ENCODE measurements at regions not wholly inside any gene's neighbourhood (a gene's known extent, or its start where the extent isn't known, plus 50 kb on each side); places are given as distances from the start of the nearest gene placed in this dataset.

- no peak for TF ChIP-seq CTCF (IDR thresholded peaks at IDR 0.05; ENCODE audit: low read depth, low read length)
Measured at GRCh38 chr6:14852375-14852774, 393.5 kb upstream of the JARID2 start.

GRCh38 chr6:14856177-14856576 lies 389.7 kb upstream of the JARID2 start:
- H3K4me3 ChIP-seq (ENCODE audit: low read depth, low read length) = no peak overlapping the region
- no peak for TF ChIP-seq CTCF (IDR thresholded peaks at IDR 0.05; ENCODE audit: low read depth, low read length)

More at GRCh38 chr6:14852375-14852774, 393.5 kb upstream of the JARID2 start:
- H3K4me3 ChIP-seq (ENCODE audit: low read depth, low read length) = no peak overlapping the region

- H3K4me3 ChIP-seq (ENCODE audit: low read depth, low read length) = no peak overlapping the region
- TF ChIP-seq CTCF (IDR thresholded peaks at IDR 0.05; ENCODE audit: low read depth, low read length) = no peak
Measured at GRCh38 chr6:14857001-14857400, 388.9 kb upstream of the JARID2 start.

GRCh38 chr6:14857501-14857900 lies 388.4 kb upstream of the JARID2 start:
- TF ChIP-seq CTCF (IDR thresholded peaks at IDR 0.05; ENCODE audit: low read depth, low read length) = no peak
- no peak overlapping the region for H3K4me3 ChIP-seq (ENCODE audit: low read depth, low read length)

GRCh38 chr6:14858808-14859207 lies 387.1 kb upstream of the JARID2 start:
- TF ChIP-seq CTCF (IDR thresholded peaks at IDR 0.05; ENCODE audit: low read depth, low read length) = no peak
- no peak overlapping the region for H3K4me3 ChIP-seq (ENCODE audit: low read depth, low read length)

- H3K4me3 ChIP-seq (ENCODE audit: low read depth, low read length) = no peak overlapping the region
- no peak for TF ChIP-seq CTCF (IDR thresholded peaks at IDR 0.05; ENCODE audit: low read depth, low read length)
Measured at GRCh38 chr6:14860774-14861173, 385.1 kb upstream of the JARID2 start.

- TF ChIP-seq CTCF (IDR thresholded peaks at IDR 0.05; ENCODE audit: low read depth, low read length) = no peak
- no peak overlapping the region for H3K4me3 ChIP-seq (ENCODE audit: low read depth, low read length)
Measured at GRCh38 chr6:14861491-14861943, 384.4 kb upstream of the JARID2 start.

All from WI38 (cell line).